NCI-H510A treated with DMSO at 0.1 percent for 48 hours (cell line): ENCODE measurements at regions not wholly inside any gene's neighbourhood (a gene's known extent, or its start where the extent isn't known, plus 50 kb on each side); places are given as distances from the start of the nearest gene placed in this dataset.

Experiments
- DNase-seq: peaks from one replicate; lab custom pipeline; 2025; lab: John Stamatoyannopoulos, UW

DNA sequence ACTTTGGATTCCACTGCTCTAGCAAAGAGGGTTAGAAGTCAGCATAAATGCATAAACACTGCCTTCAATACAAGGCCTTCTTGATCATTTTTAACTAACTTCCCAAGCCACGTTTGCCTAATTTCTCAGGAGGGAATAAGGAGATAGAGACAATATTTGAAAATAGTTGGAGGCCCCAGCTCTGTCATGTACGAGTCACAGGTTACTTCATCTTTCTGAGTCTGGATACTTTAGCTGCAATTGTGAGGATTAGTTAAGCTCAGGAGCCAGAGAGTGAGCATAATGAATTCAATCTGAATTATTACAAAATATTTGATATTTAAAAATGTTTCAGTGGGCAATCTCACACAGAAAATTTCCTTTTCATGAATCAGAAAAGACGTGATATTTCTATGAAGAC is 298.9 kb downstream of the SHOX2 start:
- no peak for DNase-seq

DNA sequence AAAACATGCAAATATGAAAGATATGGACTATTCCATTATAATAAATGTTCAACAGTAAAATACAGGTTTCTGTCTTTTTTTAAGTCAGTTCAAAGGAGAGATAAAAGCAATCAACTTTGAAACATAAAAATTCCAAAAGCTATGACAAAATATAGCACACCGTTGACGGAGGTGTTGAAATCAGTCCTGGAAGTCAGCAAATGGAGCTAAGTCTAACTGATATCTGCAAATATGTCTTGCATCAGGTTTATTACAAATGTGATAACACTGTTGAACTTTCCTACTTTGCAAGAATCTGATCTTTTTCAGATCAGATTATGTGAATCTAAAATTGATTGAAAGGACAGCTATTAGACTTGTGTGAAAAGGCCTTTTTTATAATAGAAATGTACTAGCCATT is 300.7 kb downstream of the SHOX2 start:
- DNase-seq = no peak

DNA sequence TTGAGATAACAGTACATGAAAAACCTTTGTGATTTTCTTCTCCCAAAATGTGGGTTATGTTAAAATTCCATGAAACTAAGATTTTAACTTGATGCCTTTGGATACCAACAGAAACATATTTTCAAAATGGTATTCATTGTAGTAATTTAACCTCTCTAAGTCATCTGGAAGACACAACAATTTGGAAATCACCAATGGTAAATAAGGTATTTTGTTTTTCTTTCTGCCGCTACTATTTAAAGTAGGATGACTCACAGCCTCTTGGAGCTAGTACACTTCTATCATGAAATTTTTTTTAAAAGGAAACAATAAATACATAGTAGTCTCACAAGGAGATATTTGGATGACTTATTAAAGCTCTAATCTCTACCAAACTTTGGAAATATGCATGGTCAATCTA is 291.6 kb upstream of the VEPH1 start:
- no peak for DNase-seq

DNA sequence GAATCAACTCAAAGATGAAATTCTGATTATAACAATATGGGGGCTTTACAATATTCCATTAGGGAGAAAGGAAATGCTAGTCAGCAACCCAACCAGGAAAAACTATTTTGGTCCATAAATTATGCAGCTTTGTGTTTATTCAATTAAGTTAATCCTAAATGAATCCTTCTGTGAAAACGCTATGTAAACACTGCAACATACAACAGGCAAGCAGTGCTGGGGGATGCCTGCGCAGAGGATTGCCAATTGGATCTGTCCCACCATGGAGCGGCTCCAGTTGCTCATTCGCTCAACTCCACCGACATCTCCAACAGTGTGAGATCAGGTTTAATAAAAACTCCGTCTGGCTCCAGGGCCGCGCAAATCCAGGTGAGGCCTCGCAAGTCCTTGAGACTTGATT is 290.5 kb upstream of the VEPH1 start:
- no peak for DNase-seq

DNA sequence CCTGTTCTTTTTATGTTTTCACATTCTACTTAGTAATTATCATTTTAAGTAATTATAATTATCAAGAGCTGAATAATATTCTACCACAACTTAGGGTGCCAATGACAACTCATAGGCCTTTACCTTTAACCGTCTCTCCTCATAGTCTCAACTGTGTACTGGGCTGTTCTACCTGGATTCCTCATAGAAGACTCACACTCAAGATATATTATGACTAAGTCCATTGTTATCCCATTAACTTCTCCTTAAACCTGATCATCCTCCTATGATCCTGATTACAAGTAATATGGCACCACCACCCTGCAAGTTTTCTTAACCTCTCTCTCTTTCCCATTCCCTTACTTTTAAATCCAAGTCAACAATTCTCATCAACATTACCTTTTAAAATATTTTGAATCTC is 285.9 kb upstream of the VEPH1 start:
- DNase-seq = no peak

DNA sequence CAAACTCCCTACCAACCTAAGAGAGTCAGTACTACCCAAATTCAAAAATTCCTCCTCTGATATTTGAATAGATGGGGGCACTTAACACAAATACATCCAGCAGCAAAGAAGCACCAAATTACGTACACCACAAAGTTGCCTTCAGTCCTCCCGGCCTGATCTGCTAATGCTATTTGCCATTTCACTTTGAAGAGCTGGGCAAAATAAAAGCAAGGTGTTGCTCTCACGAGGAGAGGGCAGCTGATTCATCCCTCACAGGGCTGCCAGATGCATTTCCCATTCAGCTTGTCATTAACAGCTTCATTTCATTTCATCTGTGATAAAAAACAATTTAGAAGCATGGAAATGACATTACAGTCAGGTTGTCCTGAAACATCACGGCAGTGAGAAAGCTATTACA is 283.4 kb upstream of the VEPH1 start:
- no peak for DNase-seq

DNA sequence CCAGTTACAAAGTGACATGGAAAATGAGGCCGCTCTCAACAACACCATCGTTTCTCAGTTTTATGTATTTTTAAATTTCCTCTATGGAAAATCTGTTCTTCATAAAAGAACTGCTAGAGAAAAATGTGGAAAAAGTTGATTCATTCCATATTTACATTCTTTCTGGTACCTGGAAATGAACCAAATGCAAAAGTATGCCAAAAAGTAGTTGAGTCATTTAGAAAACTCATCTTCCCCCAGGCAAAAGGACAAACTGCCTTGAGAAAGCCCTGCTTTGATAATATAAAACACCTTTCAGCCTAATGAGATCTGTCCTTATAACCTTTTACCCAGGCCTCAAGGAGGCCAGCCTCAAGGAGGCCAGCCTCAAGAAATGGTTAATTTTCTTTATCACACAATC is 283.0 kb upstream of the VEPH1 start:
- no peak for DNase-seq

DNA sequence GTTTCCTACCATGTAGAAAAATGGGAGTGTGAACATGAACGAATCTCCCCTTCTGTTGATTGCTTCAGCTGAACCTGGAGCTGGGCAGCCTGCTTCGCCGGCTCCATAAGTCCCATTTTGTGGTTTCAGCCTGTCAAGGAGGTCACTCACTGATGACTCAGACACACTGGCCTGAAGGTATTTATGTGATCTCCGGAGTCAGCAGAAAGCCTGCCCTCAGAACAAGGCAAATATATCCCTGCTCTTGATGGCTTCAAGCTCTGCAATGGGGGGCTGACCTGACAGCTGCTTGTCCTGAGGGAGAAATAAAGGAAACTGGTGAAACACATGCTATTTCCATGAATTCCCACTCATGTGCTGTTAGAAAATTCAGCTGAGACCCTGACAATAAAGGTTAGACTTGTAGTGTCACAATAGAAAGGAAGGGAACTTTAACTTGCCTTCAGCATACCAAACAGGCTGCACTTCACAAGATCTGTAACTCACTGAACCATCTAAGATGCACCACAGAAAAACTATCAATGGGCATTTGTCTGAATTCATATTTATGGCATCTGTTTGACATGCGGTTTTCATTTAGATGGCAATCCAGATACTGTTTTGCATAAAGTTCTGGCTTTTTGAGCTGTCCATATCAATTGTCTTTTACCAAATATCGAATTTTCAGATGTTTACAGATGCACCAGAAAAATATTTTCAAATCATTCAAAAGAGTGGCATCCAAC is 282.0 kb upstream of the VEPH1 start:
- no peak for DNase-seq

DNA sequence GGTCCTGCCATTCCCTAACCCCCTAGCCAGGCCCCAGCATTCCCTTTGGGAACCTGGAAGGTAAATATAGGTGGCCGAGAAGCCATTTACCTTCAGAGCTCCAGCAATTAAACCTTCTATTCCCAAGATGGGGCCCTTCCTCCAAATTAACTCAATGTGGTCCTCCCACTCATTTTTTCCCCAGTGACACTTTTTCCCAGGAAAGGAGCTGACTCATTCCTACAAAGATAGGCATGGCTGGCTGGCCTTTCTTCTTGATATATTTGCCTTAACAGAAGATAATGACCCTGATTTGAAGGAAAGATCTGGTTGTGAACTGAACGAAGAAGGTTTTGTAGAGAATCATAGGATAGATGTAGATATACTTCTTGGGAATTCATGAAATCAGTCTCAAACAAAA is 279.0 kb upstream of the VEPH1 start:
- DNase-seq = no peak

DNA sequence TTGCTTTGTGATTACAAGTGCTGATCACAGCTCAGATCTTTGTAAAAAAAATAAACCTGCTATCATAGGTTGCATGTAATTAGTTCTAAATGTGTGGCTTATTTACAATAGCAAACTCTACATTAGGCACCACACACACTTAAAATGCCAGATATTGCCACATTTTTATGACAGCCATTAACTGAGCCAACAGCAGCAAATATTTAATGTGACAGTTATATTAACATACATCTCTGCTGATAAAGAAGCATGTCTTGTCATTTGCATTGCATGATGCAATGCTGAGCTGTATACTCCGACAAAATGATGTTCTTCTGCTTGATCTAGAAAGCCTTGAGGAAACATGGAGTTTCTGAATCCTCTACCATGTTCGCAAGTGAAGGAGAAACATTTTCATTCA is 273.6 kb upstream of the VEPH1 start:
- no peak for DNase-seq

DNA sequence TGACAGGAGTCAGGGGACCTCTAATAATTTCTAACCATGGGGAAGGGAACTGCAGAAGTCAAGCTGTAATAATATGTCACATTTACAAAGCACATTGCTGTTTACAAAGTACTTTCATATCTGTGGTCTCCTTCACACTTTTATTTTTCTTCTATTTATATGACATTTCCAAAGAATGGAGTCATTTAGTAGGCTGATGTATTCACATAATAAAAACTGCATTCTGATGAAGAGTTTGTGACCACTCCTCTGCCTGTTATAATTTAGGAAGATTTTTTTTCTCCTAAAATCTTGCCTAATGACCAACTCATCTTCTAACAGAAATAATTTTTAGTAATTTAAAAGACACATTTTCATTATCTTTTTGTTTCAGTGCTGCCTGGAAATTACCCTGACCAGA is 272.2 kb upstream of the VEPH1 start:
- DNase-seq = no peak

DNA sequence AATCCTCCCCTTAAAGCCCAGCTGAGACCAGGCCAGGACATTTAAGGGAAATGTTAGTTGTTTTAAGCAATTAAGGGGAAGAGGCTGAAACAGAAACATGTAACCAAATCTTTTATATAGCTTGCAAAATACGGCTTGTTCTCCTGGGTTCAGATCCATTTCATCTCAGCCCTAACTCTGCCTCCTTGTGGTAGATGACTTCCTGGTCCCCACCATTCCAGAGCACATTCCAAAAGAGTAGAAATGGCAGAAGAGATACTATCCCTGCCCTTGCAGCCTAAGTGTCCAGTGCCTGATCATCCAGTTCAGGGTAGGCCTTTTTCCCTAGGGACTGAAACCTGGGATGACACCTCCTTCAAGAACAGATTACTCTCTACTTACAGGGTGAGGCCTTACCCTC is 266.2 kb upstream of the VEPH1 start:
- no peak for DNase-seq

DNA sequence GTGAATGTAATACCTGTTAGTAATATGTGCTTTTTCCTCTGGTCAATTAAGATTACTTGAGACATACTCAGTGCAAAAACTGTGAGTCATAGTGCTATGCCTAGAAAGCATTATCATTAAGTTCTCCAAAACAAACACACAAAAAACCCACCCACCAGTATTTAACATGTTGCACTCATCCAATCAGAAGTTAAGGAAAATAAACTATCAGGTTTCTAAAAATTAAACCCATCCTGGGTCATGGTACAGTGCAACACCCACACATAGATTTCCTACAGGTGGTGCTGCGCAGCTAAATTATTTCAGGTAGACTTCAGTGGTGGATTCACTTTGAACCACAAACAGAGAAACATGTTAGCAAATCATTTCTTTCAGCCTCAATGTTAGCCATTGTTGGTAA is 264.4 kb upstream of the VEPH1 start:
- no peak for DNase-seq

DNA sequence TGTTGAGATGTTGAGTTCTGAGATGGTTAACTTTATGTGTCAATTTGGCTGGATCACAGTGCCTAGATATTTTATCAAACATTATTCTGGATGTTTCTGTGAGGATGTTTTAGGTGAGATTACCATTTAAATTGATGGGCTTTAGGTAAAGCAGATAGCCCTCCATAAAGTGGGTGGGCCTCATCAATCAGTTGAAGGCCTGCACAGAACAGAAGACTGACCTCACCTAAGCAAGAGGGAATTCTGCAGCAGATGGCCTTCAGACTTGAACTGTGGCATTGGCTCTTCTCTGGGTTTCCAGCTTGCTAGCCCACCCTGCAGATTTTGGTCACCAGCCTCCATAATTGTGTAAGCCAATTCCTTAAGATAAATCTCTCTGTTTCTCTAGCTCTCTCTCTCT is 260.4 kb upstream of the VEPH1 start:
- DNase-seq = no peak

DNA sequence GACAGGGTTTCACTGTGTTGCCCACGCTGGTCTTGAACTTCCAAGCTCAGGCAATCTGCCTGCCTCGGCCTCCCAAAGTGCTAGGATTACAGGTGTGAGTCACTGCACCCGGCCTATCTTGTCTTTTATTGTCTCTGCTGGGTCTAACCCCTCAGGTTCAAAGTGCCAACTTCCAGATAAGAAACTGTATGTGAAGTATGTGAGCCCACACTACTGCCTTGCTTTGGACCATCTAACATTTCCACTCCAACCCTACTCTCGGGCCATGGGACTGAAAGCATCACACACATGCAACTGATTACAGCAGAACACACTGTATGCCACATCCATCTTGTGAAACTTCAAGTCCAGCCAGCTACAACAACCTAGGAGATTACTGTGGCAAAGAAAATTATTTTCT is 256.1 kb upstream of the VEPH1 start:
- DNase-seq = no peak

DNA sequence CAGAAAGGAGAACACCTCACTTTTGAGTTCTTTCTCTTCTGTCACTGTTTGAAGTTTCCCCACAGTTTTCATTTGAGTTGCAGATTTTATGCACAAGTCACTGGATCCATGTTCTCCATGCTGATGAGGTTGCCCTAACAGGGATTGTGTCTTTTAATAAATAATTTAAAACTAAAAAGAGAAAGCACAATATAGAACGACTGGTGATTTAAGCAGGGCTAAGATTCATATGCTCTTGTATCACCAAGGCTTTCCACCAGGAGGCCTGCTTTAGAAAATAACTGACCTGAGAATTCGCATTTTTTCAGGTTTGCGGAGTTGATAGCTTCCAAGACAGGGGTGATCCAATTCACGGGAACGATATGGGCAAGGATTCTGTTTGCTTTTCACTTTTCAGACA is 252.0 kb upstream of the VEPH1 start:
- DNase-seq = no peak

DNA sequence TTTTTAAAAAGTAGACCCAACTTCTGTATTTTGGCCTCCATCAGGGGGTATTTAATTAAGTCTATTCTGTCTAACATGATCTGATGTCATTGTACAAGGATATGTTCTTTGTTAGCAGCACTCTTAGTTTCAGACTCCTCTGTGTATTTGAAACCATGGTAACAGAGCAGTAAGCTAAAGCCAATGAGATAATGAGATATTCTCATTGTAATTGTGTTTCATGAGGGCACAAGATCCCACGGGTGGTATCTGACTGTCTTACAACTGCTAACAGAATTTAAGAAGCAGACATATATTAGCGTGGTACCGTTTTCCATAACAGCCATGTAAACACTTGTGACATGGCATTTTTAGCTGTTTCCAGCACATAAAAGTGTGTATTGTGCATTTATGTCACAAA is 251.2 kb upstream of the VEPH1 start:
- no peak for DNase-seq

DNA sequence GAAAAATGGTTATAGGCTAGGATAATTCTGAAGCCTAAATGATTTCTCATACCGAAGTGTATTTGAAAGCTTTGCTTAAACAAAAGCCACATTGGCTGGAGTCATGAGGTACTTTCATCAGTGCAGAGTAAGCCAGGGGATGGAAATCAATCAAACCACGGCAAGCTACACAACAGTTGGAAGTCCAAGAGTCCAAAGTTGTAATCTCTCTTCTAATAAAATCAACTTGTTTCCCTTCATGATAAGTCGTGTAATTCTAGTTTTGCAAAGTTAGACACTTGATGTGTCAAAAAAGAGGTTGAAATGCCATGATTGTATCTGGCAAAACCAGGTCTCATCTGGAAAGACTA is 250.5 kb upstream of the VEPH1 start:
- DNase-seq = no peak

DNA sequence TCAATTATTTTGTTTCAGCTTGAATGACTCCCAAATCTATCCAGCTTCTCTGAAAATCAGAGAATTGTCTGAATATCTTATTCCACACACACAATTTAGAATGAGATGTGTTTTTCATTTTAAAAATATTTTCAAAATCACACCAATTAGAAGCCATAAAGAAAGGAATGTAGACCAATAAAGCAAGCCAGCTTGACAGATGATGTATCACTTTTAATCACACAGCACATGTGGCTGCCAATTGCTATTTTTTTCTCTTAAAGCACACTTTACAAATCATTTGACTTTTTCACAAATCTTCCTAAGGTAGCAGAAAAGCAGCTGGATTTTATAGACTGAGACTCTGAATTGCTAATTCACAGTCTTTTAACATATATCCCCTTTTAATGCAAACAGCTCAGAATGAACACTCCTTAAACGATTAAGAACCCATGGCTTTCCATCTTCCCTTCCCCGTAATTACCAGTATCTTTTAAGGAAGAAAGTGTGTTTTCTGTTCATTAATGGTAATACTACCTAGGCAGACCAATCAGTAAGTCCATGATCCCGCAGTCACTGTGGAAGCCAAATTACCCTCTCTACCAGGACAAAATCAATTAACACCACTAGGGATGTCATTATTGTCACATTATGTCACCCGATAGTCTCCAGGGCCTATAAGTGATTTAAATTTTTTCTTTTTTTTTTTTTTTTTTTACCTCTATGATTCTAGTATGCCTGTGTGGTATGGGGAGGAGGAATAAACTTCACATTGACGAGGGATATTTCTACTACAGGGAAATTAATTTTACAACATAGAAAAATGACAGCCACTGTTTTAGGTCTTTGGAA is 250.0 kb upstream of the VEPH1 start:
- DNase-seq = no peak

DNA sequence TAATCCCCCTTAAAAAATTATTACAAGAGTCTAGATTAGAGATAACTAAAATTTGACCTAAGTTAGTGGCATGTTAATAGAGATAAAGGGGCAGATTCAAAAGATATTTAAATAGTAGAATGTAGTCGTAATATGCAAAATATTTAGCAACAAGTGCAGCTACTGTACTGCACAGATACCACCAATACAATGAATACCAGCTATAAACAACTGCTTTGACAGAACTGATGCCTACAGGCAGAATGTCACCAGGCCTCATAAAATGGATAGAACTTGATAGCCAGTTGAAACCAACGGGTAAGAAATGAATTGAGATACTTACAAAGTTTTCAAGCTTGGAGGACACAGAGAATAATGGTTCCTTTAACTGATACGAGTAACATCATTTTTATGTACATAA is 249.3 kb upstream of the VEPH1 start:
- no peak for DNase-seq

DNA sequence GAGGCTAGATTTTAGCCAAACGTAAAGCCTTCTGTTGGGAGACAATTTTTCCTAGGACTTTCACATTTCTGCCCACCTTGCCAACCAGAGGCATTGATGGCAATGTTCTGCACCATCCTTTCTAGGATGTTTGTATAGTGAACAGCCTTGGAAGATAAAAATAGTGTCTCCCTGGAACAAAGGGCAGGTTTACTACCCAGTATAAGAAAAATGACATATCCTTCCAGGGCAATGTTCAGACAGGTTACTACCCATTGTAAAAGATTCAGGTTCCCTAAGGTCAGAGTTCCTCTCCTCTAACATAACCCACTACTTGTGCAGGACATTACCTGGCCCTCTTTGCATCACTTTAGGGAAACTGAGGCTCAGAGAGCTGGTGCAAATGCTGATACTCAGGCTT is 248.2 kb upstream of the VEPH1 start:
- no peak for DNase-seq

DNA sequence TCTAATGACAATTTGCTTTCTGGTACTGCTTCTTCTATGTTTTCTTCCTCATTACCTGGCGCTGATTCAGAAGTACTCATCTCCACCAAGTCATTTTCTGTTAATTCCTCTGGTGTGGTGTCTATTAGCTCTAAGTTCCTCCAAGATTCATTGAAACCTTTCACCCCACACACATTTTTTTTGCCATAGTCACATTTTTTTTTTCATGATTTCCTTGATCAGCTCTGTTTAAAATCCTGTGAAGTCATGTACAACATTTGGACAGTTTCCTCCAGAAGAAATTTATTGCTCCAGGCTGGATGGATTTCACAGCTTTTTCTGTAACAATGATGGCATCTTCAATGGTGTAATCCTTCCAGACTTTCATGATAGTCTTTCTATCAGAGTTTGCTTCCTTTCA is 243.2 kb upstream of the VEPH1 start:
- DNase-seq = no peak

DNA sequence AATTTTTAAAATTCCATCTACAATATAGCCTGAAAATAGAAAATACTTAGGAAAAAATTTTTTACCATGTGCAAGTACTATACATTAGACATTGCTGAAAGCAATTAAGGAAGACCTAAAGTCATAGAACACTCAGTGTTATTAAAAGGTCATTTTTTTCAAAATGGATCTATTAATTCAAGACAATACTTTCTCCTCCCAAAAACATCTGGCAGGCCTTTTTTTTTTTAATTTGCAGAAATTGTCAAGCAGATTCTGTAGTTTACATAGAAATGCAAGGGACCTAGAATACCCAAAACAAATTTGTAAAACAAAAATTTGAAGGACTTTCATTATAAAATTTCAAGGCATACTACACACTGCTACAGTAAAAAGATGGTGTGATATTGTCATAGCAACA is 238.4 kb upstream of the VEPH1 start:
- DNase-seq = no peak

DNA sequence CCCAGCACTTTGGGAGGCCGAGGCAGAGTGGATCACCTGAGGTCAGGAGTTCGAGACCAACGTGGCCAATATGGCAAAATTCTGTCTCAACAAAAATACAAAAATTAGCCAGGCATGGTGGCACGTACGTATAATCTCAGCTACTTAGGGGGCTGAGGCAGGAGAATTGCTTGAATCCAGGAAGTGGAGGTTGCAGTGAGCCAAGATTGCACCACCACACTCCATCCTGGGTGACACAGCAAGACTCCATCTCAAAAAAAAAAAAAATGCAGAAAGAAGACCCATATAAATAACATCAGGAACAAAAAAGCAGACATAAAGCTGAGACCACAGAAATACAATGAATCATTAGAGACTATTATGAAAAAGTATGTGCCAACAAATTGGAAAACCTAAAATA is 235.2 kb upstream of the VEPH1 start:
- DNase-seq = no peak
